ENCODE measurements at regions not wholly inside any gene's neighbourhood (a gene's known extent, or its start where the extent isn't known, plus 50 kb on each side); places are given as distances from the start of the nearest gene placed in this dataset.

GRCh38 chr6:137792160-137793033, 74.7 kb upstream of the TNFAIP3 start:
- Histone ChIP-seq H3K36me3 (ENCODE audit: control insufficient read depth in 4 of 4, insufficient read depth in 3 of 4, low read depth in 1 of 4, low read length in 3 of 4) (no peaks in the 10 kb centered on the region), H3K9me3 (ENCODE audit: control insufficient read depth in 4 of 4, low read length in 3 of 4) (no peaks in the 10 kb centered on the region), H3K9ac (ENCODE audit: low read depth in 1 of 2, low read length in 2 of 2) (no peak overlapping the region), H3K27me3 (ENCODE audit: control insufficient read depth in 4 of 4, insufficient read depth in 4 of 4, low read length in 3 of 4) (no peaks in the 10 kb centered on the region), H3K4me1 (ENCODE audit: control insufficient read depth in 4 of 4, insufficient read depth in 4 of 4, low read length in 3 of 4) (no peaks in the 10 kb centered on the region), H3K27ac (ENCODE audit: low read depth in 1 of 2, low read length in 2 of 2) (no peak overlapping the region), H3K4me3 (ENCODE audit: low read depth in 1 of 3, low read length in 3 of 3) (no peak overlapping the region)
- DNase-seq (ENCODE audit: low spot score), result no peak
- TF ChIP-seq HNF4G (IDR thresholded peaks at IDR 0.05), result no peak
- no peak for TF ChIP-seq CTCF (IDR thresholded peaks at IDR 0.05; ENCODE audit: low read depth, low read length, missing input control)
- WGBS, result 82% methylated on average over 6 of the region's 6 CpGs

DNA sequence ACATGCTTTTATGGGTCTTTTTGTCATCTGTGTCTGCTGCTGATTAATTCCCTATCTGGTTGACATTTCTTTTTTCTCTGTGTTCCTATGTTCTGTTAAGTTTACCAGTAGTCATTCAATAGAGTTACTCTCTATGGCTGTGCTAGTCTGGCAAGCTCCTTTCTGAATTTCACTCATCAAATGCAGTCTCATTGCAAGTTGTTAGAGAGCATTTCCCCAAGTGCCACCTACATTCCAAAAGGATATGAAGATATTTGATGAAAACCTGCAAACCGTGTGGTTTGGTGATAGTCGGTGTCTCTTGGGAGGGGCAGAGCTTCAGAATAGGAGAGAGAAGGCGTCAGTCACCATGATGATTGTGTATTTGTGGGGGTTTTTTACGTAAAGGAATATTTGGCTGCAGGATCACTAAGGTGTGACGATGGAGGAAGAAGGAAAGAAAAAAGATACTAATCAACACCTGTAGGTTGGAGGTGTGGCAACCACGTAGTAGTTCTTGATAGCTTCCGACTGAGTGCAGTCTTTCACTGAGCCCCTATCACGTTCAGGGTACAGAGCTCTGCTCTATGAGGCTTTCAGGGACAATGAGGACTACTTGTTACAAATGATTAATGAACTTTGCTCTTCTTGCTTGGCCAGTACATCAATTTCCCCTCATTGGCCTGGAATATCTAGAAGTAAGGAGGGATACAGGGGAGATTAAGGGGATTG, 73.1 kb upstream of the TNFAIP3 start:
- H3K36me3 ChIP-seq (ENCODE audit: control insufficient read depth in 4 of 4, insufficient read depth in 3 of 4, low read depth in 1 of 4, low read length in 3 of 4), result no peaks in the 10 kb centered on the region
- DNase-seq (ENCODE audit: low spot score), result no peak
- H3K27me3 ChIP-seq (ENCODE audit: control insufficient read depth in 4 of 4, insufficient read depth in 4 of 4, low read length in 3 of 4), result no peaks in the 10 kb centered on the region
- no peak overlapping the region for H3K27ac ChIP-seq (ENCODE audit: low read depth in 1 of 2, low read length in 2 of 2)
- no peaks in the 10 kb centered on the region for H3K4me1 ChIP-seq (ENCODE audit: control insufficient read depth in 4 of 4, insufficient read depth in 4 of 4, low read length in 3 of 4)
- no peak for TF ChIP-seq RAD21 (IDR thresholded peaks at IDR 0.05)
- TF ChIP-seq, protein P1, sequence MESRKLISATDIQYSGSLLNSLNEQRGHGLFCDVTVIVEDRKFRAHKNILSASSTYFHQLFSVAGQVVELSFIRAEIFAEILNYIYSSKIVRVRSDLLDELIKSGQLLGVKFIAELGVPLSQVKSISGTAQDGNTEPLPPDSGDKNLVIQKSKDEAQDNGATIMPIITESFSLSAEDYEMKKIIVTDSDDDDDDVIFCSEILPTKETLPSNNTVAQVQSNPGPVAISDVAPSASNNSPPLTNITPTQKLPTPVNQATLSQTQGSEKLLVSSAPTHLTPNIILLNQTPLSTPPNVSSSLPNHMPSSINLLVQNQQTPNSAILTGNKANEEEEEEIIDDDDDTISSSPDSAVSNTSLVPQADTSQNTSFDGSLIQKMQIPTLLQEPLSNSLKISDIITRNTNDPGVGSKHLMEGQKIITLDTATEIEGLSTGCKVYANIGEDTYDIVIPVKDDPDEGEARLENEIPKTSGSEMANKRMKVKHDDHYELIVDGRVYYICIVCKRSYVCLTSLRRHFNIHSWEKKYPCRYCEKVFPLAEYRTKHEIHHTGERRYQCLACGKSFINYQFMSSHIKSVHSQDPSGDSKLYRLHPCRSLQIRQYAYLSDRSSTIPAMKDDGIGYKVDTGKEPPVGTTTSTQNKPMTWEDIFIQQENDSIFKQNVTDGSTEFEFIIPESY (IDR thresholded peaks at IDR 0.05), result no peak
- TF ChIP-seq, protein P2, sequence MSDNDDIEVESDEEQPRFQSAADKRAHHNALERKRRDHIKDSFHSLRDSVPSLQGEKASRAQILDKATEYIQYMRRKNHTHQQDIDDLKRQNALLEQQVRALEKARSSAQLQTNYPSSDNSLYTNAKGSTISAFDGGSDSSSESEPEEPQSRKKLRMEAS (IDR thresholded peaks at IDR 0.05), result no peak
- no peak for TF ChIP-seq YY1 (IDR thresholded peaks at IDR 0.05)
- TF ChIP-seq HNF4A (conservative IDR thresholded peaks at IDR 0.05), result no peak
- no peak for TF ChIP-seq FOXA2 (IDR thresholded peaks at IDR 0.05)
- no peak for TF ChIP-seq NR2F2 (IDR thresholded peaks at IDR 0.05)
- TF ChIP-seq JUND (IDR thresholded peaks at IDR 0.05), result no peak
- no peak for TF ChIP-seq CTCF (IDR thresholded peaks at IDR 0.05; ENCODE audit: low read depth, low read length, missing input control)
- no peak for TF ChIP-seq SP1 (IDR thresholded peaks at IDR 0.05)
- TF ChIP-seq REST (IDR thresholded peaks at IDR 0.05), result no peak
- TF ChIP-seq HNF4G (IDR thresholded peaks at IDR 0.05), result no peak
- no peak overlapping the region for H3K9ac ChIP-seq (ENCODE audit: low read depth in 1 of 2, low read length in 2 of 2)
- no peaks in the 10 kb centered on the region for H3K9me3 ChIP-seq (ENCODE audit: control insufficient read depth in 4 of 4, low read length in 3 of 4)
- 91% methylated on average over 8 of the region's 8 CpGs for WGBS
- H3K4me3 ChIP-seq (ENCODE audit: low read depth in 1 of 3, low read length in 3 of 3), result no peak overlapping the region
